Tibial nerve (tissue), 4 donors: ENCODE measurements at regions not wholly inside any gene's neighbourhood (a gene's known extent, or its start where the extent isn't known, plus 50 kb on each side); places are given as distances from the start of the nearest gene placed in this dataset.

Experiments used
- CTCF ChIP-seq, 5 experiments: fragments of 200-600 bp in 3 of 5; fragments of 450-650 bp in 2 of 5; sonication (generic) in 3 of 5; IDR thresholded peaks; one replicate each; pipeline ENCODE4 v1.5.1; 2016 to 2019; ENCODE audit warnings: antibody characterized with exemption in 5 of 5, mild to moderate bottlenecking in 3 of 5, moderate library complexity in 2 of 5
- EP300 ChIP-seq, 2 donors: sonication (generic); formaldehyde crosslinking; IDR thresholded peaks; one replicate each; pipeline ENCODE4 v1.6.1; 2017; ENCODE audit warnings: antibody characterized with exemption in 2 of 2, mild to moderate bottlenecking in 1 of 2
- POLR2A ChIP-seq, 2 donors: fragments of 450-650 bp; IDR thresholded peaks; one replicate each; pipeline ENCODE4 v1.6.1; 2017; ENCODE audit warnings: antibody characterized with exemption in 2 of 2, mild to moderate bottlenecking in 2 of 2, moderate library complexity in 2 of 2

DNA sequence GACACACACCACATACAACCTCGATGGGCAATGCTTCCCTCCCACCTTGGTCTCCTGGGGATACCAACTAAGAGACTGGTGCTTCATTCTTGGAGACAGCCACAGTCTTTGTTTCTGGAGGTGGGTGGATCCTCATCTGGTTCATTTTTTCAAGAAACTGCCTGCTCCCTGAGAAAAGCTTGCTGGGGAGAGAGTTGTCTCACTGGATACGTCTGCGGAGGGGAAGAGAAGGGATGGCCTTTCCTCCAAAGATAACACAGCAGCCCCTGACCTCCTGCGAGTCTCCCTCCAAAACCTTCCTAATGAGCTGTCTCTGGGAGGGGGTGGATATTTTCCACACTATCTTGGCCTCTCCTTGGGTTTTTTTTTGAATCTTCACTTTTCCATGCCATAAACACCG, 221.2 kb downstream of the SOX9 start:
- TF ChIP-seq CTCF (IDR thresholded peaks at IDR 0.05) (no peak), POLR2A (IDR thresholded peaks at IDR 0.05) (no peak), EP300 (IDR thresholded peaks at IDR 0.05) (no peak)
